Keratinocyte (primary cell): ENCODE measurements at regions not wholly inside any gene's neighbourhood (a gene's known extent, or its start where the extent isn't known, plus 50 kb on each side); places are given as distances from the start of the nearest gene placed in this dataset.
"Not testable (repeated sequence)": the region's sequence is repeated elsewhere in the genome, so short reads cannot be mapped to it uniquely, and the experiment has no call there.

Experiments used
- DNase-seq: peaks from one replicate; pipeline ENCODE4 v3.0.0-alpha.2; 2011; ENCODE audit warnings: low read depth, missing footprints, low spot score
- FAIRE-seq: peaks from 2 replicates; lab custom pipeline; 2011; peaks lifted over from hg19 to GRCh38; lab: Jason Lieb, UNC
- H2AFZ ChIP-seq: 2 replicates; pipeline ENCODE4 v1.6.0; 2012; ENCODE audit warnings: low read length, control low read depth, inconsistent platforms; ENCODE audit not compliant: control insufficient read depth
- H3K27ac ChIP-seq: 2 replicates; pipeline ENCODE4 v1.5.1; 2011; ENCODE audit warnings: low read length; ENCODE audit not compliant: control insufficient read depth, insufficient read depth
- H3K27me3 ChIP-seq: 3 replicates; pipeline ENCODE4 v1.6.0; 2011; ENCODE audit warnings: low read length; ENCODE audit not compliant: control insufficient read depth, insufficient read depth; ENCODE audit errors: extremely low read depth
- H3K36me3 ChIP-seq, 2 experiments: 2 replicates in 1 of 2; 3 replicates in 1 of 2; pipeline ENCODE4 v1.5.1; 2011; ENCODE audit warnings: low read length in 2 of 2, mild to moderate bottlenecking in 1 of 2; ENCODE audit not compliant: control insufficient read depth in 2 of 2, insufficient read depth in 2 of 2; ENCODE audit errors: extremely low read depth in 1 of 2
- H3K4me1 ChIP-seq: 3 replicates; pipeline ENCODE4 v1.5.1; 2011; ENCODE audit warnings: low read length; ENCODE audit not compliant: control insufficient read depth, insufficient read depth; ENCODE audit errors: extremely low read depth
- H3K4me2 ChIP-seq: 3 replicates; pipeline ENCODE4 v1.6.0; 2011; ENCODE audit warnings: low read depth, low read length; ENCODE audit not compliant: control insufficient read depth, insufficient read depth; ENCODE audit errors: extremely low read depth
- H3K4me3 ChIP-seq, 3 experiments: fragments of 200-600 bp in 1 of 3; sonication (generic) in 1 of 3; 2 replicates in 2 of 3; 3 replicates in 1 of 3; pipeline ENCODE4 v1.5.1; 2011 to 2016; ENCODE audit warnings: low read length in 3 of 3, mild to moderate bottlenecking in 3 of 3, control low read depth in 2 of 3, inconsistent platforms in 1 of 3, low read depth in 1 of 3, mixed read lengths in 1 of 3, mixed run types in 1 of 3, moderate library complexity in 1 of 3; ENCODE audit not compliant: control insufficient read depth in 2 of 3, insufficient read depth in 2 of 3; ENCODE audit errors: extremely low read depth in 1 of 3
- H3K79me2 ChIP-seq: 2 replicates; pipeline ENCODE4 v1.6.0; 2012; ENCODE audit warnings: low read length; ENCODE audit not compliant: control insufficient read depth, insufficient read depth
- H3K9ac ChIP-seq: 3 replicates; pipeline ENCODE4 v1.6.0; 2011; ENCODE audit warnings: low read length; ENCODE audit not compliant: control insufficient read depth, insufficient read depth; ENCODE audit errors: extremely low read depth
- H3K9me1 ChIP-seq: 3 replicates; pipeline ENCODE4 v1.6.0; 2011; ENCODE audit warnings: low read length; ENCODE audit not compliant: control insufficient read depth, insufficient read depth; ENCODE audit errors: extremely low read depth
- H3K9me3 ChIP-seq: 2 replicates; pipeline ENCODE4 v1.5.1; 2012; ENCODE audit warnings: low read depth, low read length; ENCODE audit not compliant: control insufficient read depth
- H4K20me1 ChIP-seq: 3 replicates; pipeline ENCODE4 v1.6.0; 2011; ENCODE audit warnings: low read length; ENCODE audit not compliant: control insufficient read depth, insufficient read depth; ENCODE audit errors: extremely low read depth
- CTCF ChIP-seq, 3 experiments: IDR thresholded peaks in 1 of 3; conservative IDR thresholded peaks in 1 of 3; optimal IDR thresholded peaks in 1 of 3; 2 replicates in 2 of 3; 3 replicates in 1 of 3; pipeline versions ENCODE3 to v1.5.1; 2011; ENCODE audit warnings: low read length in 3 of 3, mild to moderate bottlenecking in 3 of 3, moderate library complexity in 2 of 3, control low read depth in 1 of 3, inconsistent platforms in 1 of 3; ENCODE audit not compliant: insufficient read depth in 2 of 3; ENCODE audit errors: extremely low read depth in 1 of 3
- EZH2 ChIP-seq: IDR thresholded peaks from one replicate; pipeline ENCODE4 v1.6.1; 2012; ENCODE audit warnings: inconsistent platforms, mild to moderate bottlenecking, low read length, moderate library complexity
- dilution Hi-C: fragments of 300-500 bp; cut with MboI; formaldehyde crosslinking; loops from one replicate; pipeline ENCODE4 v1.7.0; 2020; ENCODE audit warnings: low sequenced_read_pairs; ENCODE audit not compliant: extremely low pct_ligation_motif_present

- no peak overlapping the region for H3K27ac ChIP-seq
- H4K20me1 ChIP-seq, result no peaks in the 10 kb centered on the region
- H3K36me3 ChIP-seq, result no peaks in the 10 kb centered on the region
- FAIRE-seq (peak; percentile 89), DNase-seq (peak; percentile 11)
- no peak overlapping the region for H3K4me3 ChIP-seq
- H3K4me2 ChIP-seq, result no peak overlapping the region
- no peaks in the 10 kb centered on the region for H3K27me3 ChIP-seq
- H3K4me1 ChIP-seq, result no peaks in the 10 kb centered on the region
- TF ChIP-seq EZH2 (no peak), CTCF (optimal IDR thresholded peaks at IDR 0.05 in 1 of 3, IDR thresholded peaks at IDR 0.05 in 1 of 3, conservative IDR thresholded peaks at IDR 0.05 in 1 of 3; ENCODE audit: extremely low read depth in 1 of 3, insufficient read depth in 2 of 3, low read length in 3 of 3) (peak; percentile 84 to 96 (median 86))
- no peak overlapping the region for H3K9ac ChIP-seq
- no peaks in the 10 kb centered on the region for H3K9me3 ChIP-seq
- no peak overlapping the region for H2AFZ ChIP-seq
- no peaks in the 10 kb centered on the region for H3K9me1 ChIP-seq
- H3K79me2 ChIP-seq, result no peaks in the 10 kb centered on the region
- dilution Hi-C loops, result no loop called here
Observed at GRCh38 chr5:112492291-112492690, 73.2 kb upstream of the EPB41L4A start.

- H3K4me2 ChIP-seq, H2AFZ ChIP-seq, FAIRE-seq: not testable (repeated sequence)
Observed at GRCh38 chr5:112503749-112504501, 84.8 kb upstream of the EPB41L4A start.

GRCh38 chr5:112509097-112509496, 90.0 kb upstream of the EPB41L4A start:
- dilution Hi-C loops, H3K9ac ChIP-seq, FAIRE-seq: not testable (repeated sequence)

More at GRCh38 chr5:112503749-112504501, 84.8 kb upstream of the EPB41L4A start:
- H3K79me2 ChIP-seq, H3K4me1 ChIP-seq, H4K20me1 ChIP-seq, H3K27ac ChIP-seq, H3K9ac ChIP-seq, dilution Hi-C loops, DNase-seq, H3K9me1 ChIP-seq, H3K27me3 ChIP-seq, H3K36me3 ChIP-seq, H3K4me3 ChIP-seq, H3K9me3 ChIP-seq: not testable (repeated sequence)

More at GRCh38 chr5:112509097-112509496, 90.0 kb upstream of the EPB41L4A start:
- DNase-seq, H3K9me3 ChIP-seq, H3K9me1 ChIP-seq, H3K4me3 ChIP-seq, H3K27ac ChIP-seq, H3K27me3 ChIP-seq, H3K79me2 ChIP-seq, H3K4me1 ChIP-seq, H4K20me1 ChIP-seq, H3K36me3 ChIP-seq, H3K4me2 ChIP-seq, H2AFZ ChIP-seq: not testable (repeated sequence)
